Right cardiac atrium (tissue), 5 donors: ENCODE measurements at regions not wholly inside any gene's neighbourhood (a gene's known extent, or its start where the extent isn't known, plus 50 kb on each side); places are given as distances from the start of the nearest gene placed in this dataset.

ENCODE experiments used
- ATAC-seq, 2 donors: fragments of 200-7000 bp; cut with Tn5 transposase; one replicate each; pipeline versions ENCODE4 v1.8.0 to v1.9.1; 2020; ENCODE audit warnings: moderate library complexity in 2 of 2, mild to moderate bottlenecking in 1 of 2
- DNase-seq, 3 donors: peaks; one replicate each; pipeline ENCODE4 v3.0.0-alpha.2; 2020
- H3K27ac ChIP-seq: one replicate; pipeline ENCODE4 v1.5.1; 2013; ENCODE audit warnings: mild to moderate bottlenecking, low read length, control low read depth, moderate library complexity
- H3K27me3 ChIP-seq: one replicate; pipeline ENCODE4 v1.6.1; 2013; ENCODE audit not compliant: control insufficient read depth, insufficient read depth
- H3K4me1 ChIP-seq: one replicate; pipeline ENCODE4 v1.6.1; 2013; ENCODE audit warnings: low read length; ENCODE audit not compliant: control insufficient read depth, insufficient read depth
- H3K4me3 ChIP-seq: one replicate; pipeline ENCODE4 v1.5.1; 2013; ENCODE audit warnings: low read length, control low read depth
- H3K9me3 ChIP-seq: one replicate; pipeline ENCODE4 v1.6.1; 2013; ENCODE audit warnings: low read length; ENCODE audit not compliant: control insufficient read depth
- whole genome bisulfite sequencing: extraction: QIAGEN DNeasy Blood & Tissue Kit; methylation state at CpG from one replicate; pipeline ENCODE4 v1.1.7; 2013; 5-methylcytosine and 5-hydroxymethylcytosine counted together
- intact Hi-C, 4 donors: fragments of 100-400 bp; cut with DNase I; formaldehyde crosslinking; loops; one replicate each; pipeline versions ENCODE4 v1.11.0 to v1.14.0; 2022 to 2023
- donor health status: healthy with polysubstance abuse.
- donor health status: DM: no; HTN: yes; CAD: no.
- donor health status: DM: no; HTN: no; CAD: no.
- donor health status: DM: no; HTN: yes; CAD: no; lungs with severe emphysema.
- donor health status: DM: yes; HTN: yes; CAD: no.

DNA sequence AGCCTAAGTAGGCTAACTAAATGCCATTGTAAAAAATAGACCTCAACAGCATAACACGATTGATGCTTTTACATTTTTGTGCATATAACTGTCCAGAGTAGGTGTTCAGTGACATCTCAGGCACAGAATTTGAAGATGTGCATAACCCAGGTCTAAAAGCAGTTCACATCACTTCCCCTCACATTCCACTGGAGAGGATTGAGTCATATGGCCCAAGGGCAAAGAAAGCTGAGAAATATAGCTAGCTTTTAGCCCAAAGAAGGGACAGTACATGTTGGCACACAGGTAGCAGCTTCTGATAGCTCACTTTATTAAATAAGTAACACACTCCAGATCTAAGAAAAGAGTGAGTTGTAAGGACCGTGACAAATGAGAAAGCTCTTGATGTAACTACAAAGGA, 2259.5 kb upstream of the WWC1 start:
- ATAC-seq = no peak
- WGBS = 83% methylated on average over 2 of the region's 2 CpGs
- no peak for DNase-seq
- Histone ChIP-seq H3K27ac (no peak overlapping the region), H3K4me3 (no peak overlapping the region), H3K27me3 (no peaks in the 10 kb centered on the region), H3K4me1 (no peaks in the 10 kb centered on the region), H3K9me3 (no peaks in the 10 kb centered on the region)
- intact Hi-C loops = no loop called here

DNA sequence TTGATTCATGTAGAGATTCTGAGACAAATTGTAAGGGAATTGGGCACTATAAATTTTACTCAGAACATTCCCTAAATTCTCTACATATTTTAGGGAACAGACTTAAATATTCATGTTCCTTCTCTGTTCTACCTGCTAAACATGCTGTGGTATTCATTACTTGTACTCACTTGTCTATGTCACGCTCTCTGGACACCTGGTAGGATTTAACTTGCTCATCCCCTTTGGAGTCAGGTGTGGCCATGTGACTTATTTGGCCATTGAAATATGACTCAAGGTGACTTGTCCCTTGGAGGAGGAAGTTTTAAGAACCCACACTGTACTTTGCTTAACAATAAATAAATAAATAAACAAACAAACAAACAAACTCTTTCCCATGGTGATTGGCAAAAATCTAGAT, 2258.8 kb upstream of the WWC1 start:
- intact Hi-C loops = no loop called here
- no peak overlapping the region for H3K27ac ChIP-seq
- no peak overlapping the region for H3K4me3 ChIP-seq
- H3K27me3 ChIP-seq = no peaks in the 10 kb centered on the region
- 94% methylated on average over 1 of the region's 1 CpG for WGBS
- no peaks in the 10 kb centered on the region for H3K9me3 ChIP-seq
- H3K4me1 ChIP-seq = no peaks in the 10 kb centered on the region
- ATAC-seq (no peak), DNase-seq (no peak)

DNA sequence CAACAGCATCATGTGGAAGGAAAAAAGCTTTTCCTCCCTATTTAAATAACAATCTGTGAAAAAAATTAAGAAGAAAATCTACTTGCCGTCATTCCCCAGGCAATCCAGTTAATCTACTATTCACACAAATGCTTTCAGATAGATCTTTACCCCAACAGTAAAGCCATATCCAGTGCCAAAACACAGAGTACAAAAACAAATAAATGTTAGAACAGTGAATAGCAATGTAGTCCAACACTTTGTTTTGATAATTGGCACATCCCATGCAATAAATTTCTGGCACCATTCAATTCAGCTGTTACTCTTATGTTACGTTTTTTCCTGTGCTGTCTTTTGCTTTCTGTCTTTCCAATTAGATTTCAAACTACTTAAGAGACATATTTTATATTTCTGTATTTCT, 2245.5 kb upstream of the WWC1 start:
- H3K9me3 ChIP-seq = no peaks in the 10 kb centered on the region
- intact Hi-C loops = no loop called here
- DNase-seq = no peak
- 55% methylated on average over 2 of the region's 2 CpGs for WGBS
- no peaks in the 10 kb centered on the region for H3K27me3 ChIP-seq
- no peak overlapping the region for H3K4me3 ChIP-seq
- no peak for ATAC-seq
- H3K27ac ChIP-seq = no peak overlapping the region
- no peaks in the 10 kb centered on the region for H3K4me1 ChIP-seq

DNA sequence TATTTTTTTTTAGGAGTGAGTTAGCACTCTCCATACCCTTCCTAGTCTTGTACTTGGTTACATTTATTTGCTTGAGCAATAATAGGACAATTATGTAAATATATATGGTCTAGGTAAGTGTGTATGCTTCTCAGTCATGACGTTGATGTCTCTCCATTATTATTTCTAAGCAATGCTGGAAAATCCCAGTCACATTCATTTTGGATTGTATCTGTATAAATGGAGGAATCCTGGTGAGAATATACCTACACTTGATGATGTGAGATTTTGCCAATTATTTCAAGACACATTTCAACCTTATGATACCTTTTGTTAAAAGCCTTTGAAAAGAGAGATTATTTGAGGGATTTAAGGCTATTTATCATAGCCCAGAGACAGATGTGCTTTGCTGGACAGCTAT, 2244.5 kb upstream of the WWC1 start:
- Histone ChIP-seq H3K4me1 (no peaks in the 10 kb centered on the region), H3K9me3 (no peaks in the 10 kb centered on the region), H3K27me3 (no peaks in the 10 kb centered on the region), H3K4me3 (no peak overlapping the region), H3K27ac (no peak overlapping the region)
- 61% methylated on average over 1 of the region's 1 CpG for WGBS
- no peak for ATAC-seq
- DNase-seq = no peak
- intact Hi-C loops = no loop called here

DNA sequence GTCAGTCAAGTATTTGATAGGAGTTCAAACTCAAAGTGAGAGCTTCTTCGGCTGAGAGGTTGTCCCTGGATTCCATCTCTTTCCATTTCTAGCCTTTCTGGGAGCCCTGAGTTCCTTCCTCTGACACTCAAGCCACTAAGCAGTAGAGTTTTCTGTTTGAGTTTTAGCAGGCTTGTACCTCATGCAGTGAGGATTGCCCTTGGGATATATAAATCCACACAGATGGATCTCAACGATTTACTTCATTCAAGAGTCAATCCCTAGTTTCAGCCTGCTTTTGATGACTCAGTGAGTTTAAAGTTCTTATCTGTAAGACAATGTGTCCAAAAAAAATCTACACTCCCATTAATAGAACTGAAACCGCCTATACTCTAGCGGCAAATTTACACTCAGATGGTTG, 2240.9 kb upstream of the WWC1 start:
- DNase-seq (no peak), ATAC-seq (no peak)
- 73% methylated on average over 4 of the region's 4 CpGs for WGBS
- Histone ChIP-seq H3K4me3 (no peak overlapping the region), H3K9me3 (no peaks in the 10 kb centered on the region), H3K27me3 (no peaks in the 10 kb centered on the region), H3K27ac (no peak overlapping the region), H3K4me1 (no peaks in the 10 kb centered on the region)
- intact Hi-C loops = no loop called here

DNA sequence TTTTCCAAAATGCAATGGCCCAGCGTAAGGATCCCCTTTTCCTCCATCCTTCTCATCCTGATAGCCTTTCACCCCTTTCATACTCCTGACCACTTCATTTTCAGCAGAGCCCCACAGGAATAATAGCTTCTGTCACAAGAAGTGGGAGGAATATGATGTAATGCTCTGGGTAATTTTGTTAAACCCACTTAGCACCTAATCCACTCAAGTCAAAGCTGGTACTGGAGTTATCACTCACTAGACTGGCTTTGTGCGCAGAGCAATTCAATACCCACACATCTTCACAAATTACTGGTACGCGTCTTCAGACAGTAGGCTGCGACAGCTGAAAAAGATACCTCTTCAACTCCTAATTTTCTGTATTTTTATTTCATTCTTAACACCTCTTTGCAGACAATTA, 2232.8 kb upstream of the WWC1 start:
- intact Hi-C loops = no loop called here
- H3K4me1 ChIP-seq = no peaks in the 10 kb centered on the region
- H3K27me3 ChIP-seq = no peaks in the 10 kb centered on the region
- H3K4me3 ChIP-seq = no peak overlapping the region
- DNase-seq (no peak), ATAC-seq (no peak)
- H3K9me3 ChIP-seq = no peaks in the 10 kb centered on the region
- WGBS = 94% methylated on average over 5 of the region's 5 CpGs
- no peak overlapping the region for H3K27ac ChIP-seq

DNA sequence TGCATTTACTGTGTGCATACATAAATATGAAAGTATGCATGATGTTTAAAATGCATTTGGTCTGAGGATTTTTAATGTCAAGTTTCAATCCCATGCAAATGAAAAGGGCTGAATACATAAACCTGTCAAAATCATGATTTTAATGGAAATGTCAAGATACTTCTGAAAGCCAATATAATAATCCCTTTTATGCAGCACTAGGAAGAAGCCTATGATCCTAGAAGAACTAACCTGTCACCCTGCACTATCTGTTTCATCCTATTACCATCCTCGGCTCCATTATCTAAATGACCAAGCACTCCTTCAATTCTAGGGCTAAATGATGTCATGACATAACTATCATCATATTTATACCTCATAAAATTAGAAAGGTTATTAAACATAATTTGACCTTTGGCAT, 2229.4 kb upstream of the WWC1 start:
- no peaks in the 10 kb centered on the region for H3K9me3 ChIP-seq
- intact Hi-C loops = no loop called here
- ATAC-seq (no peak), DNase-seq (no peak)
- 81% methylated on average over 1 of the region's 1 CpG for WGBS
- no peaks in the 10 kb centered on the region for H3K4me1 ChIP-seq
- no peaks in the 10 kb centered on the region for H3K27me3 ChIP-seq
- H3K27ac ChIP-seq = no peak overlapping the region
- H3K4me3 ChIP-seq = no peak overlapping the region

DNA sequence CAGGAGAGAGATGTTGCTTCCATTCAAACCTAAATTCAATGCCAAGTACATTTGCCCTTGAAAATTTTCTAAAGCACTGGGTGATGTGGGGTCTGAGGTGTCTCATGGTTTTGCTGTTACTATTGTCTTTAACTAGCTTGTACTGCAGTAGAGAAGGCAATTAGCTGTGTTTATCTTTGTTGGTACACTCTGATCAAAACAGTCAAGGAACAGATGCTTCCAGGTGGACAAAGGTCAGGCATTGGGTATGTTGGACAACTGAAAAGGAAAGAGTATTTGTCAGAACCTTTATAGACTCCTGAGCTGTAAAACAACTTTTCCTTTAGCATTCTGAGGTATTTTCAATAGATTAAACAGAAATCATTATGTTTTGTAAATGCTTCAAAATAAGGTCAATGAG, 2228.7 kb upstream of the WWC1 start:
- Histone ChIP-seq H3K27ac (no peak overlapping the region), H3K27me3 (no peaks in the 10 kb centered on the region), H3K4me1 (no peaks in the 10 kb centered on the region), H3K4me3 (no peak overlapping the region), H3K9me3 (no peaks in the 10 kb centered on the region)
- no peak for DNase-seq
- no peak for ATAC-seq
- intact Hi-C loops = no loop called here

DNA sequence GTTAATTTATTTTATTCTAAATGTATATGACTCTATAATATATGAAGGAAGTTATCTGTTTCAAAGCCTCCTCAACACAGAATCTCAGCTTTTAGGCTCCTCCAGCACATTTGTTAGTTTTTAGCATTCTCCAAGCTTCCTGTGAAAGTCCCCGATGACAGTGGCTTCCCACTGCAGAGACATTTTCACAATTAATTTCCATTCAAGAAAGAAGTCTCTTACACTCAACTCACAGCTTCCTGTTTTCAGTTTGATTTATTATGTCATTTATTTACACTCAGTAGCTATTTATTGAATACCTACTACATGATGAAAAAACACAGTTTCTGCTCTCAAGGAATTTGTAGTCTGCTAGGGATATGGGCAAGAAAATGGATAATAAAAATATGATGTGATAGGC, 2228.2 kb upstream of the WWC1 start:
- WGBS = 34% methylated on average over 1 of the region's 1 CpG
- DNase-seq = no peak
- H3K27me3 ChIP-seq = no peaks in the 10 kb centered on the region
- H3K27ac ChIP-seq = no peak overlapping the region
- no peak for ATAC-seq
- no peaks in the 10 kb centered on the region for H3K9me3 ChIP-seq
- intact Hi-C loops = no loop called here
- H3K4me3 ChIP-seq = no peak overlapping the region
- no peaks in the 10 kb centered on the region for H3K4me1 ChIP-seq

DNA sequence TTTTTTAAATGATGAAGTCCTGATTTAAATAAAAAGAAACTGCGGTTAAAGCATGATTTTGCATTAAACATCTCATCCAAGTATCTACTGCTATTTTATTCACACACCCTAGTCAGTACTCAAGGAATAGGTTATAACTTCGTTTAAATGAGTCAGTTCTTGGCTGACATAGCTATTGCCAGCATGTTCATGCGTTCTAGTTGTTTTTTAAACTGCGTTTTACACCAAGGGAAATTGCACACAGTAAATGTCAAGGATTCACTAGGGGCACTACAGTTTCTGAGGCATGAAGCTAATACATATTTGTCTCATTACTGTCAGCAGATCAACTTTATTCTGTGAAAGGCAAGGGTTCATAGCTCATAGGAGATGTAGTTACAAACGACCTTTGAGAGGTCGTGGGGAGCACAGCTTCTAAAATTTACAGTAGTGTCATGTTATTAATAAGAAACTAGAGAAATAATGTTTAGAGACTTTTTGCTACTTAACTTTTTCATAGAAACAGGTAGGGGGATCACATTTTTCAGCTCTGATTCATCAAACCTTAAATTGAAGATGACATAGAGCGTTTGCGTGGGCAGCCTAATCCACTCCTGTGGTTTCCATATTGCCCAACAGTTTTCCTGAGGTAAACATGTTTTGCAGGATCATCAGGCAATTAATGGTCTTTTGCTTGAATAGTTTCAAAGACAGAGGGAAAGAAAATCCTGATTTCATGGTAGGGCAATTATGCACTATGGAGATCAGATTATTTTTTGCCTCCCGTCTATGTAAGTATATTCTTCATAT, 2222.7 kb upstream of the WWC1 start:
- H3K9me3 ChIP-seq = no peaks in the 10 kb centered on the region
- 74% methylated on average over 9 of the region's 9 CpGs for WGBS
- intact Hi-C loops = no loop called here
- no peak overlapping the region for H3K4me3 ChIP-seq
- ATAC-seq (no peak), DNase-seq (no peak)
- no peaks in the 10 kb centered on the region for H3K4me1 ChIP-seq
- no peaks in the 10 kb centered on the region for H3K27me3 ChIP-seq
- H3K27ac ChIP-seq = no peak overlapping the region

DNA sequence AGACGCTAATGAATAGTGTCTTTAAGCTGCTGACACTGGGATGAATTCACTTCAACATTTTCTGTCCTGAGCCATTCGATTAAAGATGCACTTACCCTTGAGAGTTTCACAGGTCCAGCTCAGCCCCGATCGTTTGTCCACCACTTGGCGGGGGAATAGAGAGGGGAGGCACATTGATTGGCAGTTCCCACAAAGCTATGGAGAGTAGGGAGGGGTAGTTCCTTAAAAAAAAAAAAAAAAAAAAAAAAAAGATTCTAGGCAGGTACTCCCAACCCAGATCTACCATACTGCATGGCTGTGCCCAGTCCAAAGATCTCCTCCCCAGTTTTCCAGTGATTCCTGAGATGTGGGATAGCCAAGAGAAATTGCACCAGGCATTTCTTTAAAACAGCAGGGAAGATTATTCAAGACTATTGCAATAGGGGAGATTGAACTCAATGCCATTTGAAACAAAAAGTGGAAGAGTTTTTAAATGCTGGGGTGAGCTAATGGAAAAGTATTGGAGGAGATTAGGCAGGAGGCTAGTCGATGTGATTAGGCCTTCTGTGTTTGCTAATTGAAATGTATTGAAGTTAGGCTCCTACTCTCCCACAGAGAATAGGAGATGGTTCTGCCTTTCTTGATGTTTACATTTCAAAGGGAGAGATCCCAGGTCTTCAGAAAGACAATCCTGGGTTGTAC, 2217.4 kb upstream of the WWC1 start:
- no peak for ATAC-seq
- Histone ChIP-seq H3K27ac (no peak overlapping the region), H3K27me3 (no peaks in the 10 kb centered on the region), H3K9me3 (no peaks in the 10 kb centered on the region), H3K4me3 (no peak overlapping the region), H3K4me1 (no peaks in the 10 kb centered on the region)
- DNase-seq = no peak
- intact Hi-C loops = no loop called here
- WGBS = 43% methylated on average over 6 of the region's 6 CpGs
